ENCODE measurements at regions not wholly inside any gene's neighbourhood (a gene's known extent, or its start where the extent isn't known, plus 50 kb on each side); places are given as distances from the start of the nearest gene placed in this dataset.

- TF ChIP-seq, protein P1, sequence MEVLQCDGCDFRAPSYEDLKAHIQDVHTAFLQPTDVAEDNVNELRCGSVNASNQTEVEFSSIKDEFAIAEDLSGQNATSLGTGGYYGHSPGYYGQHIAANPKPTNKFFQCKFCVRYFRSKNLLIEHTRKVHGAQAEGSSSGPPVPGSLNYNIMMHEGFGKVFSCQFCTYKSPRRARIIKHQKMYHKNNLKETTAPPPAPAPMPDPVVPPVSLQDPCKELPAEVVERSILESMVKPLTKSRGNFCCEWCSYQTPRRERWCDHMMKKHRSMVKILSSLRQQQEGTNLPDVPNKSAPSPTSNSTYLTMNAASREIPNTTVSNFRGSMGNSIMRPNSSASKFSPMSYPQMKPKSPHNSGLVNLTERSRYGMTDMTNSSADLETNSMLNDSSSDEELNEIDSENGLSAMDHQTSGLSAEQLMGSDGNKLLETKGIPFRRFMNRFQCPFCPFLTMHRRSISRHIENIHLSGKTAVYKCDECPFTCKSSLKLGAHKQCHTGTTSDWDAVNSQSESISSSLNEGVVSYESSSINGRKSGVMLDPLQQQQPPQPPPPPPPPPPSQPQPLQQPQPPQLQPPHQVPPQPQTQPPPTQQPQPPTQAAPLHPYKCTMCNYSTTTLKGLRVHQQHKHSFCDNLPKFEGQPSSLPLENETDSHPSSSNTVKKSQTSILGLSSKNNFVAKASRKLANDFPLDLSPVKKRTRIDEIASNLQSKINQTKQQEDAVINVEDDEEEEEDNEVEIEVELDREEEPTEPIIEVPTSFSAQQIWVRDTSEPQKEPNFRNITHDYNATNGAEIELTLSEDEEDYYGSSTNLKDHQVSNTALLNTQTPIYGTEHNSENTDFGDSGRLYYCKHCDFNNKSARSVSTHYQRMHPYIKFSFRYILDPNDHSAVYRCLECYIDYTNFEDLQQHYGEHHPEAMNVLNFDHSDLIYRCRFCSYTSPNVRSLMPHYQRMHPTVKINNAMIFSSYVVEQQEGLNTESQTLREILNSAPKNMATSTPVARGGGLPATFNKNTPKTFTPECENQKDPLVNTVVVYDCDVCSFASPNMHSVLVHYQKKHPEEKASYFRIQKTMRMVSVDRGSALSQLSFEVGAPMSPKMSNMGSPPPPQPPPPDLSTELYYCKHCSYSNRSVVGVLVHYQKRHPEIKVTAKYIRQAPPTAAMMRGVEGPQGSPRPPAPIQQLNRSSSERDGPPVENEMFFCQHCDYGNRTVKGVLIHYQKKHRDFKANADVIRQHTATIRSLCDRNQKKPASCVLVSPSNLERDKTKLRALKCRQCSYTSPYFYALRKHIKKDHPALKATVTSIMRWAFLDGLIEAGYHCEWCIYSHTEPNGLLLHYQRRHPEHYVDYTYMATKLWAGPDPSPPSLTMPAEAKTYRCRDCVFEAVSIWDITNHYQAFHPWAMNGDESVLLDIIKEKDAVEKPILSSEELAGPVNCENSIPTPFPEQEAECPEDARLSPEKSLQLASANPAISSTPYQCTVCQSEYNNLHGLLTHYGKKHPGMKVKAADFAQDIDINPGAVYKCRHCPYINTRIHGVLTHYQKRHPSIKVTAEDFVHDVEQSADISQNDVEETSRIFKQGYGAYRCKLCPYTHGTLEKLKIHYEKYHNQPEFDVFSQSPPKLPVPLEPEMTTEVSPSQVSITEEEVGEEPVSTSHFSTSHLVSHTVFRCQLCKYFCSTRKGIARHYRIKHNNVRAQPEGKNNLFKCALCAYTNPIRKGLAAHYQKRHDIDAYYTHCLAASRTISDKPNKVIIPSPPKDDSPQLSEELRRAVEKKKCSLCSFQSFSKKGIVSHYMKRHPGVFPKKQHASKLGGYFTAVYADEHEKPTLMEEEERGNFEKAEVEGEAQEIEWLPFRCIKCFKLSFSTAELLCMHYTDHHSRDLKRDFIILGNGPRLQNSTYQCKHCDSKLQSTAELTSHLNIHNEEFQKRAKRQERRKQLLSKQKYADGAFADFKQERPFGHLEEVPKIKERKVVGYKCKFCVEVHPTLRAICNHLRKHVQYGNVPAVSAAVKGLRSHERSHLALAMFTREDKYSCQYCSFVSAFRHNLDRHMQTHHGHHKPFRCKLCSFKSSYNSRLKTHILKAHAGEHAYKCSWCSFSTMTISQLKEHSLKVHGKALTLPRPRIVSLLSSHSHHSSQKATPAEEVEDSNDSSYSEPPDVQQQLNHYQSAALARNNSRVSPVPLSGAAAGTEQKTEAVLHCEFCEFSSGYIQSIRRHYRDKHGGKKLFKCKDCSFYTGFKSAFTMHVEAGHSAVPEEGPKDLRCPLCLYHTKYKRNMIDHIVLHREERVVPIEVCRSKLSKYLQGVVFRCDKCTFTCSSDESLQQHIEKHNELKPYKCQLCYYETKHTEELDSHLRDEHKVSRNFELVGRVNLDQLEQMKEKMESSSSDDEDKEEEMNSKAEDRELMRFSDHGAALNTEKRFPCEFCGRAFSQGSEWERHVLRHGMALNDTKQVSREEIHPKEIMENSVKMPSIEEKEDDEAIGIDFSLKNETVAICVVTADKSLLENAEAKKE (CRISPR knock-in tag; IDR thresholded peaks at IDR 0.05) = no peak
- TF ChIP-seq CREB1 (CRISPR knock-in tag; IDR thresholded peaks at IDR 0.05; ENCODE audit: low read depth) = no peak
- TF ChIP-seq ZNF331 (CRISPR knock-in tag; IDR thresholded peaks at IDR 0.05; ENCODE audit: low read depth) = no peak
- no peak for TF ChIP-seq POLR2AphosphoS5 (IDR thresholded peaks at IDR 0.05; ENCODE audit: low read depth)
- no peak for TF ChIP-seq EZH2 (IDR thresholded peaks at IDR 0.05; ENCODE audit: low read depth, unreplicated experiment)
- TF ChIP-seq, protein P2, sequence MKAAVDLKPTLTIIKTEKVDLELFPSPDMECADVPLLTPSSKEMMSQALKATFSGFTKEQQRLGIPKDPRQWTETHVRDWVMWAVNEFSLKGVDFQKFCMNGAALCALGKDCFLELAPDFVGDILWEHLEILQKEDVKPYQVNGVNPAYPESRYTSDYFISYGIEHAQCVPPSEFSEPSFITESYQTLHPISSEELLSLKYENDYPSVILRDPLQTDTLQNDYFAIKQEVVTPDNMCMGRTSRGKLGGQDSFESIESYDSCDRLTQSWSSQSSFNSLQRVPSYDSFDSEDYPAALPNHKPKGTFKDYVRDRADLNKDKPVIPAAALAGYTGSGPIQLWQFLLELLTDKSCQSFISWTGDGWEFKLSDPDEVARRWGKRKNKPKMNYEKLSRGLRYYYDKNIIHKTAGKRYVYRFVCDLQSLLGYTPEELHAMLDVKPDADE (IDR thresholded peaks at IDR 0.05) = no peak
- TF ChIP-seq EZH2phosphoT487 (IDR thresholded peaks at IDR 0.05; ENCODE audit: unreplicated experiment) = no peak
- no peak for TF ChIP-seq ZNF114 (CRISPR knock-in tag; IDR thresholded peaks at IDR 0.05)
- no peak for TF ChIP-seq STAT1 (IDR thresholded peaks at IDR 0.05; ENCODE audit: unreplicated experiment)
- no peak for TF ChIP-seq JUNB (IDR thresholded peaks at IDR 0.05; ENCODE audit: unreplicated experiment)
Observed at GRCh38 chr13:59490651-59491050, 673.1 kb downstream of the DIAPH3 start (continued).

All from GM23338 (cell line).